CD4-positive, alpha-beta T cell treated with Interleukin-15 for 4 hours (primary cell): ENCODE measurements at regions not wholly inside any gene's neighbourhood (a gene's known extent, or its start where the extent isn't known, plus 50 kb on each side); places are given as distances from the start of the nearest gene placed in this dataset.

Experiments used
- DNase-seq: peaks from one replicate; pipeline ENCODE4 v3.0.0-alpha.2; 2020; ENCODE audit warnings: low spot score

GRCh38 chr17:5635949-5636348 is 51.6 kb upstream of the NLRP1 start:
- no peak for DNase-seq

- DNase-seq: no peak
Measured at GRCh38 chr17:5638596-5638995, 54.3 kb upstream of the NLRP1 start.

- no peak for DNase-seq
Measured at GRCh38 chr17:5640726-5641125, 56.4 kb upstream of the NLRP1 start.

- no peak for DNase-seq
Measured at GRCh38 chr17:5642752-5643151, 58.4 kb upstream of the NLRP1 start.

GRCh38 chr17:5644065-5644464 is 59.8 kb upstream of the NLRP1 start:
- DNase-seq: no peak

GRCh38 chr17:5651348-5651747 is 67.0 kb upstream of the NLRP1 start:
- DNase-seq: no peak

GRCh38 chr17:5661491-5662125 is 77.3 kb upstream of the NLRP1 start:
- DNase-seq: no peak

- DNase-seq: no peak
Measured at GRCh38 chr17:5662409-5663085, 78.2 kb upstream of the NLRP1 start.

GRCh38 chr17:5665164-5665563 is 80.9 kb upstream of the NLRP1 start:
- DNase-seq: no peak

GRCh38 chr17:5667871-5668270 is 83.6 kb upstream of the NLRP1 start:
- no peak for DNase-seq

GRCh38 chr17:5668557-5669138 is 84.3 kb upstream of the NLRP1 start:
- no peak for DNase-seq

- no peak for DNase-seq
Measured at GRCh38 chr17:5669191-5669590, 84.9 kb upstream of the NLRP1 start.

GRCh38 chr17:5672141-5672540 is 87.8 kb upstream of the NLRP1 start:
- DNase-seq: no peak

- no peak for DNase-seq
Measured at GRCh38 chr17:5672815-5673430, 88.6 kb upstream of the NLRP1 start.

GRCh38 chr17:5675625-5676421 is 91.5 kb upstream of the NLRP1 start:
- no peak for DNase-seq

GRCh38 chr17:5677620-5678019 is 93.3 kb upstream of the NLRP1 start:
- no peak for DNase-seq

- DNase-seq: no peak
Measured at GRCh38 chr17:5678171-5678570, 93.9 kb upstream of the NLRP1 start.

- DNase-seq: no peak
Measured at GRCh38 chr17:5680766-5681165, 96.5 kb upstream of the NLRP1 start.

GRCh38 chr17:5683241-5683640 is 98.9 kb upstream of the NLRP1 start:
- no peak for DNase-seq

GRCh38 chr17:5686074-5686635 is 101.8 kb upstream of the NLRP1 start:
- DNase-seq: no peak

GRCh38 chr17:5687646-5688045 is 103.3 kb upstream of the NLRP1 start:
- no peak for DNase-seq

GRCh38 chr17:5693821-5694220 is 109.5 kb upstream of the NLRP1 start:
- no peak for DNase-seq
